ENCODE measurements at regions not wholly inside any gene's neighbourhood (a gene's known extent, or its start where the extent isn't known, plus 50 kb on each side); places are given as distances from the start of the nearest gene placed in this dataset.

DNA sequence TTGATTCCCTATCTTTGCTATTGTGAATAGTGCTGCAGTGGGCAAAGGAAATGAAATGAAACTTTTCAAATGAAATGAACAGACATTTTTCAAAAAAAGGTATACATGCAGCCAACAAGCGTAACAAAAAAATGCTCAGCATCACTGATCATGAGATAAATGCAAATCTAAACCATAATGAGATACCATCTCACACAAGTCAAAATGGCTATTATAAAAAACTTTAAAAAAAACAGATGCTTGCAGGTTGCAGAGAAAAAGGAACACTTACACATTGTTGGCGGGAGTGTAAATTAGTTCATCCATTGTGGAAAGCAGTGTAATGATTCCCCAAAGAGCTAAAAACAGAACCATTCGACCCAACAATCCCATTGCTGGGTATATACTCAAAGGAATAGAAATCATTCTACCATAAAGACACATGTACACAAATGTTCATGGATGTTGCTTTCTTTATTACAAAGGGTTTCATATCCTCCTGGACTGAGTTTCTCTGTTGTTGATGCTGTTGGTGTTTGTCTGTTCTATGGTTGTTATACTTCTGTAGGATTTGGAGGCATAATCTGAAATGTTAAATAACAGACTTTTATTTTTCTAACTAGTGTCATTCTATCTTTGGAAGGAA, 99.3 kb upstream of the SOX9 start:
- DNase-seq = no peak

GRCh38 chr17:72022328-72023275, 98.2 kb upstream of the SOX9 start:
- no peak for DNase-seq

DNA sequence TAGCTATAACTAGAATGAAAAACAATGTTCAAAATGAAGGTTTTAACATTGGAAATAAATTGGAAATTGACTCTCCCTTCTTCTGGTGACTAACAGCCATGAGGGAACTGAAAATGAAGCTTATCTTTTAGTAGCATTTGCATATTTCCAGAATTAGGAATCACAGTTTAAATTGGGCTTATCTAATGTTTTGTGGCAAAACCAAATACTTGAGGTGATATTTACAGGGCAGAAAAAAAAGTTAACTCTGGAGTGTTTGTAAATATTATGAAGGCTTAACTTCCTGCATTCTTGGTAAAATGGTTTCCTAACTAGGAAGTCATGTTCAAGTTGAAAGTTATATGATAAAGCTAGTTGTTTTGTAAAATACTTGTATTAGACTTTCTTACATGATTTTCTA, 96.4 kb upstream of the SOX9 start:
- no peak for DNase-seq

DNA sequence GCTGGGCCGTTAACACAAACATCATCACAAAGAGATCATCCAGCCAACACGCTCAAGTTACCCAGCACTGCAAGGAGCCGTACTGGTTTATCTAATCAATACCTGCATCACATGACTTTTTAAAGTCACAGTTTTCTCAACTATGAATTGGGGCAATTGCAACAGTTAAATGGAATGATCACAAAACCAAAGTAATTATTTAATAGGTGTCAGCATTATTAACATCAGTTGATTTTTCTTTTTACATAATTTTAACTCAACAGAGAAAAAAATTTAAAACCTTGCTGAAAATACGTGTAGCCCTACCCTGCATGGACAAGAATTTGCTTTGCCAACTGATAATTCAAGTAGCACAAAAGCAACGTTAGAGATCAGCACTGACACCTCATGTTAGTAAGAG, 95.7 kb upstream of the SOX9 start:
- DNase-seq = no peak

- DNase-seq = peak; percentile 87
Observed at GRCh38 chr17:72030067-72030899, 90.5 kb upstream of the SOX9 start.

- no peak for DNase-seq
Observed at GRCh38 chr17:72031219-72031884, 89.5 kb upstream of the SOX9 start.

DNA sequence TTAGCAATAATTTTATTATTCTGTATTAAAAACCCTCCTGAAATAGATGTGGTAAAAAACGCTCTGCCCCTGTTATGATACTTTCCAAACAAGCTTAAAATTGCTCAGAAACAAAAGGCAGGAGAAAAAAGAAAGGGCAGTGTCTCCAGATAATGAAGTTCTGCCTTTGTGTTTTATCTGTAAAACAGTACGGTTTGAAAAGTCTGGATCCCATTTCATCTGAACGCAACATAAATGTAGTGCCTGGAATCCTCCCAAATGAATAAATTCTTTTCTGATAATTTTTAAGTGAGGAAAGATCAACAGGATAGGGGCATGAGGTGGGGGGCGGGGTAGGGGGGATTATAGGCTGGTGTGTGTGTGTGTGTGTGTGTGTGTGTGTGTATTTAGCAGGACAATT, 87.5 kb upstream of the SOX9 start:
- DNase-seq = no peak

GRCh38 chr17:72034000-72034399, 86.8 kb upstream of the SOX9 start:
- DNase-seq = no peak

- DNase-seq = no peak
Observed at GRCh38 chr17:72038427-72038826, 82.4 kb upstream of the SOX9 start.

DNA sequence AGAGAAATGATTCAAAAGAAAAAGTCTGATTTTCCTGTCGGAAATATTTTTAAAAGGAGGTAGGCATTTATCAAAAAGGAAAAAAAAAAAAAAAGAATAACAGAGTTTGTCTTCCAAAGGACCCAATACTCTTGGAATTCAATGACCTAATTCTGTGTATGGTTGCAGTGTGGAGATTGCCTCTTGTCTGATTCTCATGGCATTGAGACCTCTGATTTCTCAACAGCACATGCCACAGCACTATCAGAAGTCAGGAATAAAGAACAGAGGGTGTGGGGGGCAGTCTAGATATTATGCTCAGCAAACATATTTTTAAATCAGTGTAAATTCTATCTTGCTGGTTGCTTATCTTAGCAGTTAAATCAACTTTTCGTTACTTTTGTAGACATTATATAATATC, 81.3 kb upstream of the SOX9 start:
- no peak for DNase-seq

DNA sequence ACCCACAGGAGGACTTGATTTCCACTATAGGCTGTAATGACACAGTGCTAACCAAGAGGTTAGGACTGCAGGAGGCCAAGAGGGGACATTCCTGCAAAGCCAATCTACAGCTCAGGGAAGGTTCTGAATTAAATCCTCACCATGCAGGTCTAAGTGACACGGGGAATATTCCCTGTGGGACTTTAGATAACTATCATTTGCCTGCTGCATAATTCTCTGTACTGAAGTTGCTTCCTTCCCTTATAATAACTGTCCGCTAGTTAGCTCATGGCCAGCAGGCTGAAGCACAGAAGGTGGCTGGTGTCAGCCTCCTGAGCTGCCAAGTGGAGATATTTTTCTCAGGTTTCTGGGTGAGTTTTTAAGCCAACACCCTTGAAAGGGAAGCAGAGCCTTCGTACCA, 74.6 kb upstream of the SOX9 start:
- no peak for DNase-seq

DNA sequence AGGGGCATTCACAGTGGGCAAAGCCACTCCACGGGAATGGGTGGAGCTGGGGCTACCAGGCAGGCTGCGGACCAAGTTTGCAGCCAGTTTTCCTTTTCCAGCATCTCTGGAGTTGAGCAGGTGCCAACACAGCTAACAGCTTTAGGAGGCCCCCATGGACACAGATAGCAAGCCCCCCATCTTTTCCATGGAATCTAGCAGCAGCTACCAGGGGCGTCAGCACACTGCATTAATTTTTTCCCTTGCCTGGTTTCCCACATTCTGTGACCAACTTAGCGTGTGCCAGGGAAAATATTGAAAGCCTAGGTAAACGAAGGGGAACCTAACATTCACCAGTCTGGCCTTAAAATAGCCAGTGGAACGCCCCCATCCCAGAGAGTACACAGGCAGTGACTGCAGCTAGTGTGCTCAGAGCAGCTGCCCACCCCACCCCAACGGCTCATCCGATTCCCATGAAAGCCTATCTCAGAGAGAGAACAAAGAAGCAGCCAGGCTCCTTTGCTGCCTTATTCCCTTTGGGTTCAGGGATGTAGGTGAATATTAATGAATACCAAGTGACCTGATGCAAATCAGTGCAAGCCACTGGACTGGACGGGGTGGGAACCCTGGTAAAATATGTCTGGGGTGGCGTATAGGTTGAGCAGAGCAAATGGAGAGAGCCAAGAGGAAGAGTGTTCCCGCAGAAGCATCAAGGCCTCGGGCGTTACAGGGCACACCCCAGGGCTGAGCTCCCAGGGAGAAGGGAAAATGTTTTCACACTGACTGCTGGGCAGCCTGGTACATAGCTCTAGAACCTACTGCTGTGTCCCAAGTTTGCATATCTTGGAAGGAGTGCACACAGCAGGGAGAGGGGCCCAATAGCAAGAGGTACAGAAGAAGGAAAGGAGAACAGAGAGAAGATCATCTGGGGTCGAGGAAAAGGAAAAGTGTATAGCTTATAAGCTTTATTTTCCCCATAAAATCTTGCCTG, 73.9 kb upstream of the SOX9 start:
- no peak for DNase-seq

DNA sequence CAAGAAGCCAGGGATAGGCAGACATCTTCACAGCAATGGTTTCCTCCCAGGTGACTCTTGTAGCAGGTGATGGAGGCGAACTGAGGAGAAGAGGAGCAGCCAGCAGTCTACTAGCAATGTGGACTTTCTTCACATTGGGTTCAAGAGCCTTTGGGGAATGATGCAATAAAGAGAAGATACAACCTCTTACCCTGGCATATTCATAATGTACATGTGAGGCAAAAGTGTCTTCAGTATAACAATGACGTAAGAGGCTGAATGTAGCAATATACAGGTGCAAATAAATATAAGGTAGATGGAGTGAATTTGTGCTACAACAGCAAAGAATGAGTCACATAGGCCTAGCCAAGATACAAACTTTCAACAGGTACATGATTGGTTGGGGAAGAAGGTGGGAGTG, 70.9 kb upstream of the SOX9 start:
- no peak for DNase-seq

GRCh38 chr17:72053036-72053435, 67.8 kb upstream of the SOX9 start:
- DNase-seq = no peak

DNA sequence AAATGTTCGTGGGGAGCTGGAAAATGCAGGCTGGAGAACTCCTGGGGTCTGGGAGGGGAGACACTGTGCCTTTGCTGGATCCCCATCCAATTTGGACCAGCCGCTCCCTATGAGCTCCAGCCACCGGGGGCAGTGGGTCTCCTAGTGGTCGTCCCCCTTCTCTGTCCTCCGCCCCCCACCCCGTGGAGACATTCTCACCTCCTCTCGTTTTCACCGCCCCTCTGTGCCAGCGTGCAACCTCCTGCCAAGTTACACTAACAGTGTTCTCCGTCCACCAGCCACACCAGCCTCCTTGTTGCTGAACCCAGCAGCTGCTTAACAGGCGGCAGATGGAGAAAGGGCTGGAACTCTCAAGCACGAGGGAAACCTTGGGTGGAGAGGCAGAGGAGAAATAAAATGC, 67.4 kb upstream of the SOX9 start:
- DNase-seq = peak; percentile 58

- DNase-seq = no peak
Observed at GRCh38 chr17:72056155-72056554, 64.7 kb upstream of the SOX9 start.

- no peak for DNase-seq
Observed at GRCh38 chr17:72056727-72057290, 64.0 kb upstream of the SOX9 start.

DNA sequence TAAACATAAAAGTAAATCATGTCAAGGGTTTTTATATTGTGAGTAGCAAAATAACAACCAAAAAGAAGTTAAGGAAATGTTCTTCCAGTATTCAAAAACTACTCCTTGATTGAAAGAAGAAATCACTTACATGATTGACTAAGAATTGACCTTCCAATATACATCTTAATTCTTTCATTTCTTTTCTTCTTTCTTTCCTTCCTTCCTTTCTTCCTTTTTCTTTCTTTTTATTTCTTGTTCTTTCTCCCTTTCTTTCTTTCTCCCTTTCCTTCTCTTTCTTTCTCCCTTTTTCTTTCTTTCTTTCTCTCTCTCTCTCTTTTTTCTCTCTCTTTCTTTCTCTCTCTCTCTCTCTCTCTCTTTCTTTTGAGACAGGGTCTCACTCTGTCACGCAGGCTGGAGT, 60.7 kb upstream of the SOX9 start:
- DNase-seq = no peak

- DNase-seq = peak; percentile 8
Observed at GRCh38 chr17:72063262-72063661, 57.6 kb upstream of the SOX9 start.

- DNase-seq = no peak
Observed at GRCh38 chr17:72063756-72064450, 56.9 kb upstream of the SOX9 start.
